Mononuclear cell (primary cell): ENCODE measurements at regions not wholly inside any gene's neighbourhood (a gene's known extent, or its start where the extent isn't known, plus 50 kb on each side); places are given as distances from the start of the nearest gene placed in this dataset.

Source experiments
- H3K27me3 ChIP-seq: 2 replicates; pipeline ENCODE4 v1.6.0; 2011; ENCODE audit warnings: low read length, control low read depth; ENCODE audit not compliant: insufficient read depth
- H3K4me1 ChIP-seq: 2 replicates; pipeline ENCODE4 v1.5.1; 2011; ENCODE audit warnings: mild to moderate bottlenecking, low read length, control low read depth; ENCODE audit not compliant: insufficient read depth
- H3K4me3 ChIP-seq: 2 replicates; pipeline ENCODE4 v1.5.1; 2011; ENCODE audit warnings: mild to moderate bottlenecking, low read length, moderate library complexity
- H3K9me3 ChIP-seq: 2 replicates; pipeline ENCODE4 v1.5.1; 2011; ENCODE audit warnings: low read depth, mild to moderate bottlenecking, control low read depth, low read length

DNA sequence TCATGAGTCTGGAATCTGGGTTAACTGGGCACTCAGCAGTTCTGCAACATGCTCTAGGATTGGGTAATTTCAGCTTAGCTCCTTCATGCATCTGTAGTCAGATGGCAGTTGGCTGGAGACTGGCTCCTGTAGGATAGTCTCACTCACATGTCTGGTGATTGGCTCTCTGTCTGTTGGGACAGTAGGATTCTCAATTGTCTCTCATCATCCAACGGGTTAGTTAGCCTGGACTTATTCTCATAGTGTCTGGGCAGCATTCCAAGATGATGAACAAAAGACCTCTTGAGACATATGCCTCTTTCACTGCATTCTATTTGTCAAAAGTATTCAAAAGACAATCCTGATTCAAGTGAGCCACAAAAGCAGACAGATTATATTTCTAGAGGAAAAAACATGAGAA, 795.6 kb upstream of the GALNTL6 start:
- Histone ChIP-seq H3K27me3 (no peaks in the 10 kb centered on the region), H3K9me3 (no peaks in the 10 kb centered on the region), H3K4me3 (peak overlapping the region; percentile 4), H3K4me1 (no peaks in the 10 kb centered on the region)

- no peak overlapping the region for H3K4me3 ChIP-seq
- no peaks in the 10 kb centered on the region for H3K4me1 ChIP-seq
- no peaks in the 10 kb centered on the region for H3K27me3 ChIP-seq
- no peaks in the 10 kb centered on the region for H3K9me3 ChIP-seq
These were observed 797.1 kb upstream of the GALNTL6 start for GRCh38 chr4:171016145-171016544.

GRCh38 chr4:171015441-171015840, 797.8 kb upstream of the GALNTL6 start:
- Histone ChIP-seq H3K4me1 (no peaks in the 10 kb centered on the region), H3K4me3 (no peak overlapping the region), H3K27me3 (no peaks in the 10 kb centered on the region), H3K9me3 (no peaks in the 10 kb centered on the region)

DNA sequence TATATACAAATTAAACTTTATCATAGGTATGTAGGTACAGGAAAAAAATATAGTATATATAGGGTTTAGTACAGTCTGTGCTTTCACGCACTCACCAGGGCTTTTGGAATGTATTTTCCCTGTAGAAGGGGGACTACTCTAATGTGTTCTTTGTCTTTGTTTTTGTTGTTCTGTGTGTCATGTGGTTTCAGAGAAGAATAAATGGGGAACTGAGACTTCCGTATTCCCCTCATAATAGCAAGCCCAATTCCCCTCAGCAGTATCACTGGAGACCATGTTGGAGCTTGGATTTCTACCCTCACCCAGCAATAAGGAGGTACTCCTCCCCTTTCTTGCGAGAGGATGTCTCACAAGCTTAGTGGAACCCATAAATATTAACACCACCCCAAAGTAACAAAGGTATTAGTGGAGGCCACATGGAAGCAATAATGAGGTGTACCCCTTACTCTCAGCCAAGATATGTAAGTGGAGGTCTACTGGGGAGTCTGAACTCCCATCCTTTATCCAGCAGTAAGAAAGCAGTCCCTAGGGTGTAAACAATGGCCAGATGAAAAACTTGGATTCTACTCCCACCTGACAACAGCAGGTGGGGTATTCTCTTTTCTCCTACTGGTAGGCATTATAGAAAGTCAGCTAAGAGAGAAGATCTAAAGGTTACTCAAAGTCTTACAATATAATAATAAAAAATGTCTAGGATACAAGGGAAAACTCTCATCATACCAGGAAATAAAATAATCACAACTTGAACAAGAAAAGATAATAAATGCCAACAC, 805.4 kb upstream of the GALNTL6 start:
- Histone ChIP-seq H3K9me3 (no peaks in the 10 kb centered on the region), H3K4me1 (no peaks in the 10 kb centered on the region), H3K27me3 (no peaks in the 10 kb centered on the region)

DNA sequence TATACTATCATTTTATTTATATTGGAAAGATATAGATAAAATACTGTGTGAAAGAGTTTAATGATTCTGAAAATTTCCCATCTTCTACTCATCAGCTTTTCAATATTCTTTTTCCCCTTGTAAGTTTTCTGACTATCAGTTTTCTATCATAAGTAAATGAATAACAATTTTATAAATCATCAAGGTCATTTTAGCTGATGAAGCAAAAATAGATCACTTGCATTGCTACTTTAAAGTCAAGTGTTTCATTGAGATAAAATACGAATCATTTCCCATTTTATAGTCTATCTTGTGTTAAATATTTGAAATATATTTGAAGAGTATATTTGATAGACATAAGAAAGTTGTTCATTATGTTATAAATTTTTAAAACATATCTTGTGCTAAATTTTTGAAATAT, 811.0 kb upstream of the GALNTL6 start:
- H3K4me1 ChIP-seq, result no peaks in the 10 kb centered on the region
- H3K4me3 ChIP-seq, result no peak overlapping the region
- no peaks in the 10 kb centered on the region for H3K27me3 ChIP-seq
- no peaks in the 10 kb centered on the region for H3K9me3 ChIP-seq

More for the DNA sequence above, 805.4 kb upstream of the GALNTL6 start:
- H3K4me3 ChIP-seq, result no peak overlapping the region

DNA sequence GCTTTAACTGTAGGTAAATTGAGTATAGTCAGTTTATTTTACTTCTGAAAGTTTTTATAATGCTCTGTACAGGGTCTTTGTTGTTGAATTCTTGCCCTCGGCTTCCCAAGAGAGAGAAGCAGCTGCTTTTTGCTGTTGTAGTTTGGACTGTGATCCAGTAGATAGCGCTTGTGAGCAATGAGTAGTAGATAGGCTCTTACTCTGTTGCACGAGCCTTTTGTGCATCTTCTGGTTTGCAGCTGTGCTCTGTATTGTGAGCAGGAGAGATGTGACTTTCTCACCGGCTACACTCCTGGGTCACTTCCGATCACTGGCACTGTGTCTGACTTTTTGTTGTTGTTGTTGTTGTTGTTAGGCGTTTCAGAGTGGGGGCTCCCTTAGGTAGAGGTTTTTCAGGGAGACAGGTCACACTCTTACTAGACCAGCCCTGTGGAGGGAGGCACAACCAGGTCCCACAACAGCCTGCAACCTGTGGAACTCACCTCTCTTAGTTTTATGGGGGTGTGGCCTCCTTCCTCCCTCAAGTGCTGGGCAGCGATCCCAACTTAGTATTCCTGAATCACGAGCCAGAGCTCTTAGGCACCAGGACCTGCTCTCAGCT, 822.1 kb upstream of the GALNTL6 start:
- Histone ChIP-seq H3K4me1 (no peaks in the 10 kb centered on the region), H3K27me3 (no peaks in the 10 kb centered on the region), H3K9me3 (no peaks in the 10 kb centered on the region), H3K4me3 (no peak overlapping the region)

DNA sequence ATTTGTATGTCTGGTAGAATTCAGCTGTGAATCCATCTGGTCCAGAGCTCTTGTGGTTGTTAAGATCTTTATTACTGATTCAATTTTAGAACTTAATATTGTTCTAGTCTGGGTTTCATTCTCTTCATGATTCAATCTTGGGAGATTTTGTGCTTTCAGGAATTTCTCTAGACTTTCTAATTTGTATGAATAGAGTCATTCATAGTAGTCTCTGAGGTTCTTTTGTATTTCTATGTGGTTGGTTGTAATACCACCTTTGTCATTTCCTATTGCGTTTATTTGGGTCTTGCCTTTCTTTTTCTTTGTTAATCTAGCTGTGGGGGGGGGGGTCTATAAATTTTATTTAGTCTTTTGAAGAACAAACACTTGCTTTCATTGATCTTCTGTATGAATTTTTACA, 824.8 kb upstream of the GALNTL6 start:
- Histone ChIP-seq H3K4me1 (no peaks in the 10 kb centered on the region), H3K9me3 (no peaks in the 10 kb centered on the region), H3K27me3 (no peaks in the 10 kb centered on the region), H3K4me3 (no peak overlapping the region)

DNA sequence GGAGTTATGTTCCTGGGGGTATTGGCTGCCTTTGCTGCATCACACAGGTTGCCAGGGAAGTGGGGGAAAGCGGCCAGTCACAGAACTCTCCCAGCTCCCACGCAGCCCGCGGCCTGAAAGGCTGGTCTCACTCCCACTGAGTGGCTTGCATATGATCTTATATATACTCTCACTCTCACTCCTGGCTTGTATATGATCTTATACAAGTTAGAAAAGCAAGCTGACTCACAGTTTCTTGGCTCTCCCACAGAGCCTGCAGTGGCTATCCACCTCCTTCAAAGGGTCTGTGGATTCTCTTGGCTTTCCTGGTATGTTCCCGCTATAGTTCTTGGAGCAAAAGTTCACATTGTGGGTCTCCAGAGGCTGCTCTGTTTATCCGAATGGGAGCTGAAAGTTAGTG, 833.5 kb upstream of the GALNTL6 start:
- Histone ChIP-seq H3K27me3 (no peaks in the 10 kb centered on the region), H3K4me3 (no peak overlapping the region), H3K4me1 (no peaks in the 10 kb centered on the region), H3K9me3 (no peaks in the 10 kb centered on the region)

GRCh38 chr4:170978990-170979389, 834.2 kb upstream of the GALNTL6 start:
- no peaks in the 10 kb centered on the region for H3K4me1 ChIP-seq
- H3K27me3 ChIP-seq, result no peaks in the 10 kb centered on the region
- no peaks in the 10 kb centered on the region for H3K9me3 ChIP-seq
- no peak overlapping the region for H3K4me3 ChIP-seq

DNA sequence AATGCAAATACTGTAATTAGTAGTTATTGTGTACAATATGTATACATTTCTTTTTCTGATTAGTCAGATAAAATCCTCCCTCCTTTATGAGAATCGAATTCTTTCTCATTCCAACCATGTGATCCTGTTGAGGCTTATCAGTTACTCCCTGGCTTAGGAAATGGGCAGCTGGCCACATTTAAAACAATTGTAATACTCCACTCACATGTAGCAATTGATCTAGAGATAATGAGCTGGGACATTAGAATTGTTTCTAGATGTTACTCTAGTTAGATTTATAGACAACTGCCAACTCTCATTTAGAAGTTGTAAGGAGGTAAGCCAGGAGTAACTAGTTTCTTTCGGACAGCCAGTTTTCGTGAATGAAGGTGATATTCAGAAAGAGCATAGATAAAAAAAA, 859.3 kb upstream of the AADAT start:
- no peak overlapping the region for H3K4me3 ChIP-seq
- H3K4me1 ChIP-seq, result no peaks in the 10 kb centered on the region
- no peaks in the 10 kb centered on the region for H3K9me3 ChIP-seq

DNA sequence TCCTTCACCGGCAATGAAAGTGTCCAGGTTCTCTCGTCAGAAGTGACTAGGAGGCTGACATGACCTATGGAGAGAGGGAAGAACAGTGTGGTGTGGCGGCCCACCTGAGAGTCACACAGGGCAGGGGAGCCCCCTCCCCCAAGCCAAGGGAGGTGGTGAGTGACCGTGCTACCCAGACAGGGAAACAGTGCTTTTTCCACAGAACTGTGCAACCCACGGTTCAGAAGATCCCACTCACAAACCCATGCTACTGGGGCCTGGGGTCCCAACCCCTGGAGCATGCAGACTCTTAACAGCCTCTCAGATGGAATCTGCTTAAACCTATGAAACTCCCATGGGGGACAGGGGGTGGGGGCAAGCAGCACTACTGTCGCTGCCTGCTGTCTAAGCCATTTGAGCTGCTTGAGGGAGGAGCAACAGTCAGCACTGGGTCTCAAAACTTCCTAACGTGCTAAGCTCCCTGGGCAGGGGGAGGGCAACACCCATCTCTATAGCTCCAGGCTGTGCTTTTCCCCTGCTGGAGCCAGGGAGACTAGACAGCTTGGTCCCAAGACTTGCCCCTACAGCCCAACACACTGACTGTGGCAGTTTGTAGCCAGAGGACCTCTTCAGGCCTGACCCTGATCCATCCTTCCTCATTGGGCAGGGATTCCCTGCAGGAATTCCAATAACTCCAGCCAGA, 850.4 kb upstream of the AADAT start:
- H3K4me1 ChIP-seq, result no peaks in the 10 kb centered on the region
- no peak overlapping the region for H3K4me3 ChIP-seq
- no peaks in the 10 kb centered on the region for H3K9me3 ChIP-seq
- no peaks in the 10 kb centered on the region for H3K27me3 ChIP-seq

More for the DNA sequence above, 859.3 kb upstream of the AADAT start:
- no peaks in the 10 kb centered on the region for H3K27me3 ChIP-seq

DNA sequence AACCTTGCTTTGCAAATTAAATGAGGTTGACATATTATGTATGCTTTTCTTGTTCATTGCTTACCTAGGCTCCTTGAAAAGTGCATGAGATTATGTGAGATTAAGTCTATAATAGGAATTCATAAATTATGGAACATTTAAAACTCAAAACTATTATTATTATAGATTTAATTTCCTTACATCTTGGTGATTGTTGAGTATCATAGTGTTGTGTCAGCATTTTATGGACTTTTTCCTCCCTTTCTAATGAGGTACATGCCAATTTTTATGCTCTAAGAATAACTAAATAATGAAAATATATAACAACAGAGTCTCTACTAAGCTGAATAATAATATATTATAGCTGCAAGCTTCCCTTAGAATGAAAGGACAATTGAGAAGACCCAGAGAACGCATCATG, 848.8 kb upstream of the AADAT start:
- Histone ChIP-seq H3K4me3 (no peak overlapping the region), H3K4me1 (no peaks in the 10 kb centered on the region), H3K9me3 (no peaks in the 10 kb centered on the region), H3K27me3 (no peaks in the 10 kb centered on the region)

DNA sequence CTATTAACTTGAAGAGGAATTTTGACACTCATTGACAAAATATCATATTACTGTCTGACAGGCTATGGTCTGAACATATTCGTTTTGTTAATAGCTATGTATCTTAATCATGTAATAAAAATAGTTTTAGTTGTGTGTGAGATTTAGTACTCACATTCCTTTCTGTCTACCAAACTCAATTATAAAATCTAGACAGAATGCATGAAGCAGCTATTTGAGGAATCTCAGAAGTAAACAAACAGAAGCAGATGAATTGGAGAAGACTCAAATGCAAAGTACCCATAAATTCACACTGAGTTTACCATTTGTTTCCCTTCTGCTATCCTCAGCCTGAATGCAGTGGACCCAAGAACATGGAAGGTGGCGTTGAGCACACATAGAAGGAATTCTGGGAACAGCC, 841.6 kb upstream of the AADAT start:
- Histone ChIP-seq H3K9me3 (no peaks in the 10 kb centered on the region), H3K4me3 (no peak overlapping the region), H3K27me3 (no peaks in the 10 kb centered on the region), H3K4me1 (no peaks in the 10 kb centered on the region)

DNA sequence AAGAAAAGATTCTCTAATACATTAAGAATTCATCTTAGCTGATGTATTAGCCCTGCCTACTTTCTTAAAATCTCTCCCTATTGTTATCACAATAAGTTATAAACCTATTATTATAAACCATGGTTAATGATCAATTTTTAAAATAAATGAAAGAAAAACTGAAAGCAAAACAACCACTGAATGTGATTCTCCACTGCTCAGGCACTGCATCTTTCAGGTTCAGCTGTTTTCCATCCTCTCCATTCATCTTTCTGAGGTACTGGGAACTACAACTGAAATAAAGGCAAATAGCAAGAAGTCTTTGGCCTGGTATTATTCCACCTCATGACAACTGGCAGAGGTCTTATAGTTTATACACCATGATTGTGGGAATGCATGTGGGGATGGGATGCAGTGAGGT, 798.9 kb upstream of the AADAT start:
- Histone ChIP-seq H3K4me3 (no peak overlapping the region), H3K9me3 (peaks cover 5% of the 10 kb centered on the region), H3K4me1 (no peaks in the 10 kb centered on the region), H3K27me3 (no peaks in the 10 kb centered on the region)

DNA sequence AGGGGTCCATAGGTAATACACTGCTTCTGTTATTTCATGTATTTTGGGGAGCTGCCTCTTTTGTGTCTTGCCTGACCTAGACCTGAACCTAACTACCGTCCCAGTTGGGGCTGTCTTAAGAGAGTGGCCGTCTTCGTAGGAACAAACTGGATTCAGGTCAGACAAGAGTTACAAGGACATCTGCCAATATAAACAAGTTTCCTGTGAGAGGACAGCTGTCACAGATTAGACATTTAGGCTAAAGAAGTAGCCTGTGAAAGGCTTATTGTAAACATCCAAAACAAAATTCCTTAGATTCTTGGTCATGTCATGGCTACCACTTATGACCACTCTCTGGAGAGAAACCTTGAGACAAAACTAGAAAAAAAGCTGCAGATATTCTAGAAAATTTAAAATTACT, 797.6 kb upstream of the AADAT start:
- H3K9me3 ChIP-seq, result peaks cover 5% of the 10 kb centered on the region

More for the DNA sequence above, 797.6 kb upstream of the AADAT start:
- H3K27me3 ChIP-seq, result no peaks in the 10 kb centered on the region
- no peak overlapping the region for H3K4me3 ChIP-seq
- H3K4me1 ChIP-seq, result no peaks in the 10 kb centered on the region
